SU-DHL-6 (cell line): ENCODE measurements at regions not wholly inside any gene's neighbourhood (a gene's known extent, or its start where the extent isn't known, plus 50 kb on each side); places are given as distances from the start of the nearest gene placed in this dataset.

Experiments
- CTCF ChIP-seq: fragments of 200-600 bp; sonication (generic); IDR thresholded peaks from one replicate; pipeline ENCODE4 v1.5.1; 2017; ENCODE audit warnings: antibody characterized with exemption, mild to moderate bottlenecking, low read length, moderate library complexity; ENCODE audit not compliant: insufficient read depth, poor library complexity, severe bottlenecking
- EZH2phosphoT487 ChIP-seq: fragments of 200-600 bp; sonication (generic), shearing (Covaris generic); conservative IDR thresholded peaks from 2 replicates; pipeline ENCODE4 v1.6.1; 2018; ENCODE audit warnings: mild to moderate bottlenecking, antibody characterized with exemption, low read length, moderate library complexity, mixed read lengths

GRCh38 chr18:78123926-78124797 is 855.5 kb upstream of the SALL3 start:
- TF ChIP-seq CTCF (no peak), EZH2phosphoT487 (no peak)
